IMR-90 (cell line): ENCODE measurements at regions not wholly inside any gene's neighbourhood (a gene's known extent, or its start where the extent isn't known, plus 50 kb on each side); places are given as distances from the start of the nearest gene placed in this dataset.

ENCODE experiments used
- POLR2A ChIP-seq: IDR thresholded peaks from 2 replicates; pipeline ENCODE4 v1.6.1; 2012; ENCODE audit warnings: mild to moderate bottlenecking, low read depth, low read length
- TF ChIP-seq, protein P1 (sequence below): conservative IDR thresholded peaks from 2 replicates; pipeline ENCODE4 v1.5.1; 2012; ENCODE audit warnings: mild to moderate bottlenecking, low read depth, low read length, improper control_type of control experiment
- TF ChIP-seq, protein P2 (sequence below): fragments of 150-350 bp; IDR thresholded peaks from 2 replicates; pipeline ENCODE4 v1.6.1; 2017; ENCODE audit warnings: mild to moderate bottlenecking, antibody characterized with exemption, low read length, low read depth

DNA sequence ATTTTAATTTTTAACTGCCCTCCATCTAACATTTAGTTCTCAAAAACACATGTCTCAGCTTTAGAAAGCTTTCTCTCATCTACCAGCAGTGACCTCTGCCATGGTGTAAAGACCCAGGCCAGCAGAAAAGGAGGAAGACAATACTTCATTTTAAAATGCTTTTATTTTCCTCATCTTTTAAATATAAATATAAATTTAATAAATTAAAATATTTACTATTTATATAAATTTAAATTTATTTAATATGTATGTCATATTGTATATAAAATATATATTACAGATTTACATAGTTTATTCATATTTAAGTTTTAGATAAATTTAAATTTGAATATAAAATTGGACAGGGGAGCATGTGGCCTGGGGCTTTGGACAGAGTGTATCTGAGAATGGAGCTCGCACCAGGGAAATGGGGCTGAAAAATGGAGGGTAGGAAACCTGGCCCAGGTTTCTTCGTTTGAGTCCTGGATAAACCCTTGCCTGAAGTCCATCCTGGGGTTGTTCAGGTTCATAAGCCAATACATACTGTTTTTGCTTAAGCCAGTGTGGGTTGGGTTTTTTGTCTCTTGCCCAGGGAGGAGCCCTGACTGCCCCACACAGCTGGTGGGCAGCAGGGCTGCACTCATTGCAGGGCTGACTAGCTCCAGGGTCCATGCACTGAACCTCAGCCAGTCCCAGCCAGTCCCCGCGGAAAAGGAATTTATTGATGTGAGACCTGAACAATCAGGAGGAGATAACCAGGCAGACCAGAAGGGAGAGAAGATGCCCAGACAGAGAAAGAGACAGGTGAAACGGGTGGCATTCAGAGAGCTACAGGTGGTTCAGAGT lies 77.3 kb upstream of the LAPTM4A start:
- TF ChIP-seq, protein P1, sequence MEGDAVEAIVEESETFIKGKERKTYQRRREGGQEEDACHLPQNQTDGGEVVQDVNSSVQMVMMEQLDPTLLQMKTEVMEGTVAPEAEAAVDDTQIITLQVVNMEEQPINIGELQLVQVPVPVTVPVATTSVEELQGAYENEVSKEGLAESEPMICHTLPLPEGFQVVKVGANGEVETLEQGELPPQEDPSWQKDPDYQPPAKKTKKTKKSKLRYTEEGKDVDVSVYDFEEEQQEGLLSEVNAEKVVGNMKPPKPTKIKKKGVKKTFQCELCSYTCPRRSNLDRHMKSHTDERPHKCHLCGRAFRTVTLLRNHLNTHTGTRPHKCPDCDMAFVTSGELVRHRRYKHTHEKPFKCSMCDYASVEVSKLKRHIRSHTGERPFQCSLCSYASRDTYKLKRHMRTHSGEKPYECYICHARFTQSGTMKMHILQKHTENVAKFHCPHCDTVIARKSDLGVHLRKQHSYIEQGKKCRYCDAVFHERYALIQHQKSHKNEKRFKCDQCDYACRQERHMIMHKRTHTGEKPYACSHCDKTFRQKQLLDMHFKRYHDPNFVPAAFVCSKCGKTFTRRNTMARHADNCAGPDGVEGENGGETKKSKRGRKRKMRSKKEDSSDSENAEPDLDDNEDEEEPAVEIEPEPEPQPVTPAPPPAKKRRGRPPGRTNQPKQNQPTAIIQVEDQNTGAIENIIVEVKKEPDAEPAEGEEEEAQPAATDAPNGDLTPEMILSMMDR, result no peak
- TF ChIP-seq POLR2A, result no peak
- TF ChIP-seq, protein P2, sequence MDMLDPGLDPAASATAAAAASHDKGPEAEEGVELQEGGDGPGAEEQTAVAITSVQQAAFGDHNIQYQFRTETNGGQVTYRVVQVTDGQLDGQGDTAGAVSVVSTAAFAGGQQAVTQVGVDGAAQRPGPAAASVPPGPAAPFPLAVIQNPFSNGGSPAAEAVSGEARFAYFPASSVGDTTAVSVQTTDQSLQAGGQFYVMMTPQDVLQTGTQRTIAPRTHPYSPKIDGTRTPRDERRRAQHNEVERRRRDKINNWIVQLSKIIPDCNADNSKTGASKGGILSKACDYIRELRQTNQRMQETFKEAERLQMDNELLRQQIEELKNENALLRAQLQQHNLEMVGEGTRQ, result no peak
